H9 (cell line): ENCODE measurements at regions not wholly inside any gene's neighbourhood (a gene's known extent, or its start where the extent isn't known, plus 50 kb on each side); places are given as distances from the start of the nearest gene placed in this dataset.

Experiments used
- DNase-seq: peaks from one replicate; pipeline ENCODE4 v3.0.0-alpha.2; 2017
- H2AFZ ChIP-seq: one replicate; pipeline ENCODE4 v1.6.1; 2013; ENCODE audit warnings: mild to moderate bottlenecking, low read length, control low read depth, moderate library complexity
- H2AK5ac ChIP-seq: 2 replicates; pipeline ENCODE4 v1.6.1; 2013; ENCODE audit warnings: low read length, control low read depth, mixed read lengths; ENCODE audit not compliant: insufficient read length
- H2BK120ac ChIP-seq: one replicate; pipeline ENCODE4 v1.6.1; 2013; ENCODE audit warnings: low read depth, mild to moderate bottlenecking, low read length, control low read depth, inconsistent platforms; ENCODE audit not compliant: poor library complexity, severe bottlenecking
- H2BK12ac ChIP-seq: 2 replicates; pipeline ENCODE4 v1.6.1; 2013; ENCODE audit warnings: low read length, control low read depth, mixed read lengths, low read depth; ENCODE audit not compliant: insufficient read length
- H2BK15ac ChIP-seq: 2 replicates; pipeline ENCODE4 v1.6.1; 2013; ENCODE audit warnings: low read depth, low read length, control low read depth
- H2BK20ac ChIP-seq: one replicate; pipeline ENCODE4 v1.6.1; 2013; ENCODE audit warnings: low read depth, mild to moderate bottlenecking, low read length, control low read depth, inconsistent platforms; ENCODE audit not compliant: poor library complexity, severe bottlenecking
- H2BK5ac ChIP-seq: 2 replicates; pipeline ENCODE4 v1.6.1; 2013; ENCODE audit warnings: low read length, control low read depth, mixed read lengths; ENCODE audit not compliant: insufficient read length
- H3K14ac ChIP-seq: 2 replicates; pipeline ENCODE4 v1.6.1; 2013; ENCODE audit warnings: low read length, control low read depth; ENCODE audit not compliant: insufficient read depth
- H3K18ac ChIP-seq: 2 replicates; pipeline ENCODE4 v1.6.1; 2013; ENCODE audit warnings: low read depth, mild to moderate bottlenecking, mixed read lengths, low read length, control low read depth; ENCODE audit not compliant: insufficient read length
- H3K23ac ChIP-seq: 2 replicates; pipeline ENCODE4 v1.6.1; 2013; ENCODE audit warnings: low read length, control low read depth, mixed read lengths, low read depth; ENCODE audit not compliant: insufficient read length
- H3K23me2 ChIP-seq: 2 replicates; pipeline ENCODE4 v1.6.1; 2013; ENCODE audit warnings: low read depth, mild to moderate bottlenecking, mixed read lengths, low read length, control low read depth; ENCODE audit not compliant: insufficient read length, poor library complexity, severe bottlenecking
- H3K27ac ChIP-seq: 2 replicates; pipeline ENCODE4 v1.5.1; 2013; ENCODE audit warnings: low read length, control low read depth, mixed read lengths, low read depth; ENCODE audit not compliant: insufficient read length
- H3K27me3 ChIP-seq: 2 replicates; pipeline ENCODE4 v1.6.1; 2013; ENCODE audit warnings: low read length, control low read depth, inconsistent platforms; ENCODE audit not compliant: insufficient read depth
- H3K4ac ChIP-seq: 2 replicates; pipeline ENCODE4 v1.6.1; 2013; ENCODE audit warnings: low read depth, mild to moderate bottlenecking, control low read depth, inconsistent platforms, low read length, moderate library complexity
- H3K4me1 ChIP-seq: 2 replicates; pipeline ENCODE4 v1.6.1; 2013; ENCODE audit warnings: low read length, control low read depth, inconsistent platforms; ENCODE audit not compliant: insufficient read depth
- H3K4me2 ChIP-seq: 2 replicates; pipeline ENCODE4 v1.6.1; 2013; ENCODE audit warnings: low read length, control low read depth, mixed read lengths; ENCODE audit not compliant: insufficient read length, insufficient read depth
- H3K56ac ChIP-seq: 2 replicates; pipeline ENCODE4 v1.6.1; 2013; ENCODE audit warnings: low read depth, mild to moderate bottlenecking, mixed read lengths, low read length, control low read depth; ENCODE audit not compliant: insufficient read length
- H3K79me1 ChIP-seq: 2 replicates; pipeline ENCODE4 v1.6.1; 2013; ENCODE audit warnings: low read depth, mild to moderate bottlenecking, moderate library complexity, low read length, control low read depth, inconsistent platforms; ENCODE audit not compliant: insufficient read depth, poor library complexity, severe bottlenecking
- H3K79me2 ChIP-seq: 2 replicates; pipeline ENCODE4 v1.6.1; 2013; ENCODE audit warnings: low read length, control low read depth, inconsistent platforms; ENCODE audit not compliant: insufficient read depth
- H3K9ac ChIP-seq: 2 replicates; pipeline ENCODE4 v1.6.1; 2013; ENCODE audit warnings: low read length, control low read depth, mixed read lengths; ENCODE audit not compliant: insufficient read length; ENCODE audit errors: extremely low read depth
- H3K9me3 ChIP-seq: one replicate; pipeline ENCODE4 v1.6.1; 2013; ENCODE audit warnings: low read depth, low read length, inconsistent platforms; ENCODE audit not compliant: control insufficient read depth
- H3T11ph ChIP-seq: one replicate; pipeline ENCODE4 v1.6.1; 2013; ENCODE audit warnings: mild to moderate bottlenecking, low read length, control low read depth, inconsistent platforms
- H4K20me1 ChIP-seq: one replicate; pipeline ENCODE4 v1.6.1; 2013; ENCODE audit not compliant: control insufficient read depth, insufficient read length, insufficient read depth
- H4K5ac ChIP-seq: 2 replicates; pipeline ENCODE4 v1.6.1; 2013; ENCODE audit warnings: low read depth, mild to moderate bottlenecking, mixed read lengths, low read length, control low read depth; ENCODE audit not compliant: insufficient read length
- H4K8ac ChIP-seq: replicated peaks from 2 replicates; pipeline ENCODE4 v1.6.1; 2013; ENCODE audit warnings: low read length, control low read depth, mixed read lengths, low read depth; ENCODE audit not compliant: insufficient read length
- H4K91ac ChIP-seq: 2 replicates; pipeline ENCODE4 v1.6.1; 2013; ENCODE audit warnings: low read depth, mild to moderate bottlenecking, moderate library complexity, mixed read lengths, low read length, control low read depth; ENCODE audit not compliant: insufficient read length
- H3K27ac Mint-ChIP-seq, 3 experiments: 2 replicates in 2 of 3; 3 replicates in 1 of 3; pipeline ENCODE4 v1.8.0; 2020 to 2021; ENCODE audit warnings: mixed read lengths in 3 of 3, mild to moderate bottlenecking in 1 of 3, moderate library complexity in 1 of 3
- H3K27me3 Mint-ChIP-seq: 2 replicates; pipeline ENCODE4 v1.8.0; 2021; ENCODE audit warnings: low read depth, mild to moderate bottlenecking, moderate library complexity, mixed read lengths
- H3K36me3 Mint-ChIP-seq, 3 experiments: 2 replicates in 2 of 3; 3 replicates in 1 of 3; pipeline ENCODE4 v1.8.0; 2020 to 2021; ENCODE audit warnings: low read depth in 3 of 3, mixed read lengths in 3 of 3; ENCODE audit not compliant: insufficient read depth in 1 of 3
- H3K4me1 Mint-ChIP-seq, 2 experiments: 2 replicates each; pipeline ENCODE4 v1.8.0; 2020; ENCODE audit warnings: mixed read lengths in 2 of 2
- H3K4me3 Mint-ChIP-seq, 2 experiments: 2 replicates in 1 of 2; 3 replicates in 1 of 2; pipeline ENCODE4 v1.8.0; 2020 to 2021; ENCODE audit warnings: mild to moderate bottlenecking in 2 of 2, mixed read lengths in 2 of 2, moderate library complexity in 1 of 2
- H3K9me3 Mint-ChIP-seq, 2 experiments: 2 replicates in 1 of 2; 3 replicates in 1 of 2; pipeline ENCODE4 v1.8.0; 2020; ENCODE audit warnings: mild to moderate bottlenecking in 2 of 2, mixed read lengths in 2 of 2, moderate library complexity in 1 of 2
- WGBS: extraction: QIAGEN DNeasy Blood & Tissue Kit; methylation state at CpG from one replicate; pipeline ENCODE4 v1.1.7; 2013; ENCODE audit warnings: missing lambda C conversion rate, low lambda C conversion rate, mixed read lengths; ENCODE audit not compliant: insufficient read length; ENCODE audit errors: extremely low coverage; 5-methylcytosine and 5-hydroxymethylcytosine counted together
- TF ChIP-seq, protein P1 (sequence below): fragments of 200-600 bp; sonication (generic); conservative IDR thresholded peaks from 3 replicates; pipeline ENCODE4 v1.8.0; 2021; ENCODE audit warnings: antibody characterized with exemption, mild to moderate bottlenecking

DNA sequence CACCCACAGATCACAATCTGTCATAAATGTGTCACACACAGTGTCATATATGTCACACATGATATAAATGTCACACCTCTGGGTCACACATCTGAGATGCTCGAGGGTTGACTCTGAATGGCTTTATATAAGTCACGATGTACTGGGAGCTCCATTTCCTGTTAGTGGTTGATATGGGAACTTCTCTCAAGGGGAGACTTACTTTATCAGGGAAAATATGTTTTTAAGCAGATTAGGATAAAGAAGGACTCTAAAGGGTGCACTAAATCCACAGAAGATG lies 83.9 kb upstream of the MEF2A start:
- no peak overlapping the region for H4K8ac ChIP-seq
- no peaks in the 10 kb centered on the region for H3K79me2 ChIP-seq
- H3K56ac ChIP-seq, result no peak overlapping the region
- WGBS, result no CpG with 5 or more reads among the region's 2 CpGs
- H2BK20ac ChIP-seq, result no peak overlapping the region
- no peak overlapping the region for H2BK12ac ChIP-seq
- no peak overlapping the region for H3K4ac ChIP-seq
- H3K27me3 Mint-ChIP-seq, result peaks cover 18% of the 10 kb centered on the region
- no peak overlapping the region for H3K27ac Mint-ChIP-seq
- no peaks in the 10 kb centered on the region; a peak in 2 of 7 replicates for H3K36me3 Mint-ChIP-seq
- H4K5ac ChIP-seq, result no peak overlapping the region
- no peak overlapping the region for H2BK5ac ChIP-seq
- no peak overlapping the region for H3K9ac ChIP-seq
- no peak overlapping the region for H3K14ac ChIP-seq
- no peak overlapping the region for H4K91ac ChIP-seq
- H3K27me3 ChIP-seq, result no peaks in the 10 kb centered on the region
- no peak for DNase-seq
- no peaks in the 10 kb centered on the region; the same call in 1 of the 2 replicates for H3K4me1 ChIP-seq
- TF ChIP-seq, protein P1, sequence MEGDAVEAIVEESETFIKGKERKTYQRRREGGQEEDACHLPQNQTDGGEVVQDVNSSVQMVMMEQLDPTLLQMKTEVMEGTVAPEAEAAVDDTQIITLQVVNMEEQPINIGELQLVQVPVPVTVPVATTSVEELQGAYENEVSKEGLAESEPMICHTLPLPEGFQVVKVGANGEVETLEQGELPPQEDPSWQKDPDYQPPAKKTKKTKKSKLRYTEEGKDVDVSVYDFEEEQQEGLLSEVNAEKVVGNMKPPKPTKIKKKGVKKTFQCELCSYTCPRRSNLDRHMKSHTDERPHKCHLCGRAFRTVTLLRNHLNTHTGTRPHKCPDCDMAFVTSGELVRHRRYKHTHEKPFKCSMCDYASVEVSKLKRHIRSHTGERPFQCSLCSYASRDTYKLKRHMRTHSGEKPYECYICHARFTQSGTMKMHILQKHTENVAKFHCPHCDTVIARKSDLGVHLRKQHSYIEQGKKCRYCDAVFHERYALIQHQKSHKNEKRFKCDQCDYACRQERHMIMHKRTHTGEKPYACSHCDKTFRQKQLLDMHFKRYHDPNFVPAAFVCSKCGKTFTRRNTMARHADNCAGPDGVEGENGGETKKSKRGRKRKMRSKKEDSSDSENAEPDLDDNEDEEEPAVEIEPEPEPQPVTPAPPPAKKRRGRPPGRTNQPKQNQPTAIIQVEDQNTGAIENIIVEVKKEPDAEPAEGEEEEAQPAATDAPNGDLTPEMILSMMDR, result no peak
- H2BK15ac ChIP-seq, result no peak overlapping the region
- no peak overlapping the region for H3K18ac ChIP-seq
- H2BK120ac ChIP-seq, result no peak overlapping the region
- H3K79me1 ChIP-seq, result no peaks in the 10 kb centered on the region
- no peak overlapping the region for H2AFZ ChIP-seq
- peaks cover 19 to 23% of the 10 kb centered on the region in 2 experiments for H3K4me1 Mint-ChIP-seq
- H3K4me3 Mint-ChIP-seq, result no peak overlapping the region
- no peaks in the 10 kb centered on the region; a peak in 2 of 5 replicates for H3K9me3 Mint-ChIP-seq
- H3K4me2 ChIP-seq, result no peak overlapping the region
- H3K9me3 ChIP-seq, result no peaks in the 10 kb centered on the region
- H2AK5ac ChIP-seq, result no peak overlapping the region
- H3K23ac ChIP-seq, result no peak overlapping the region
- H4K20me1 ChIP-seq, result no peaks in the 10 kb centered on the region
- H3T11ph ChIP-seq, result no peak overlapping the region
- H3K27ac ChIP-seq, result no peak overlapping the region
- no peaks in the 10 kb centered on the region for H3K23me2 ChIP-seq
